ENCODE measurements at regions not wholly inside any gene's neighbourhood (a gene's known extent, or its start where the extent isn't known, plus 50 kb on each side); places are given as distances from the start of the nearest gene placed in this dataset.

DNA sequence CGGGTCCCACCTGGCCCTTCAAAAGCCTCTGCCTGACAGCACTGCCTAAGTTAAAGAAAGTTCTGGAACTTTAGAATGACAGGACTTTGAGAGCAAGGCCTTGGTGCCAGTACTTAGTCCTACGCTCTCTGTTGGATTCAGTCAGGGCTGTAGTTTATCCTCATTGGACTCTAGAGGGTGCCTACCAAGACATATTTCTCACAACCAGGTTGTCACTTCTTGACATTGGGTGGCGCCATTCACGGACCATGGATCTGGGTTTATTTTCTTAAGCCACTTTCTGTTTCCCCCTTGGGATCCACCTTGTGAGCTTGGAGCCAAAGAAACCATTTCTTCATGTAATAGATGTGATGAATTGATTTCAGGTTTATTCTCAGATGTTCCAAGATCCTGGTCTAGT, 787.0 kb upstream of the TBX3 start:
- TF ChIP-seq, protein P1, sequence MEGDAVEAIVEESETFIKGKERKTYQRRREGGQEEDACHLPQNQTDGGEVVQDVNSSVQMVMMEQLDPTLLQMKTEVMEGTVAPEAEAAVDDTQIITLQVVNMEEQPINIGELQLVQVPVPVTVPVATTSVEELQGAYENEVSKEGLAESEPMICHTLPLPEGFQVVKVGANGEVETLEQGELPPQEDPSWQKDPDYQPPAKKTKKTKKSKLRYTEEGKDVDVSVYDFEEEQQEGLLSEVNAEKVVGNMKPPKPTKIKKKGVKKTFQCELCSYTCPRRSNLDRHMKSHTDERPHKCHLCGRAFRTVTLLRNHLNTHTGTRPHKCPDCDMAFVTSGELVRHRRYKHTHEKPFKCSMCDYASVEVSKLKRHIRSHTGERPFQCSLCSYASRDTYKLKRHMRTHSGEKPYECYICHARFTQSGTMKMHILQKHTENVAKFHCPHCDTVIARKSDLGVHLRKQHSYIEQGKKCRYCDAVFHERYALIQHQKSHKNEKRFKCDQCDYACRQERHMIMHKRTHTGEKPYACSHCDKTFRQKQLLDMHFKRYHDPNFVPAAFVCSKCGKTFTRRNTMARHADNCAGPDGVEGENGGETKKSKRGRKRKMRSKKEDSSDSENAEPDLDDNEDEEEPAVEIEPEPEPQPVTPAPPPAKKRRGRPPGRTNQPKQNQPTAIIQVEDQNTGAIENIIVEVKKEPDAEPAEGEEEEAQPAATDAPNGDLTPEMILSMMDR (conservative IDR thresholded peaks at IDR 0.05) = no peak
- TF ChIP-seq ZFX (IDR thresholded peaks at IDR 0.05) = no peak

All from C4-2B (cell line).